ENCODE measurements at regions not wholly inside any gene's neighbourhood (a gene's known extent, or its start where the extent isn't known, plus 50 kb on each side); places are given as distances from the start of the nearest gene placed in this dataset.

- TF ChIP-seq, protein P1, sequence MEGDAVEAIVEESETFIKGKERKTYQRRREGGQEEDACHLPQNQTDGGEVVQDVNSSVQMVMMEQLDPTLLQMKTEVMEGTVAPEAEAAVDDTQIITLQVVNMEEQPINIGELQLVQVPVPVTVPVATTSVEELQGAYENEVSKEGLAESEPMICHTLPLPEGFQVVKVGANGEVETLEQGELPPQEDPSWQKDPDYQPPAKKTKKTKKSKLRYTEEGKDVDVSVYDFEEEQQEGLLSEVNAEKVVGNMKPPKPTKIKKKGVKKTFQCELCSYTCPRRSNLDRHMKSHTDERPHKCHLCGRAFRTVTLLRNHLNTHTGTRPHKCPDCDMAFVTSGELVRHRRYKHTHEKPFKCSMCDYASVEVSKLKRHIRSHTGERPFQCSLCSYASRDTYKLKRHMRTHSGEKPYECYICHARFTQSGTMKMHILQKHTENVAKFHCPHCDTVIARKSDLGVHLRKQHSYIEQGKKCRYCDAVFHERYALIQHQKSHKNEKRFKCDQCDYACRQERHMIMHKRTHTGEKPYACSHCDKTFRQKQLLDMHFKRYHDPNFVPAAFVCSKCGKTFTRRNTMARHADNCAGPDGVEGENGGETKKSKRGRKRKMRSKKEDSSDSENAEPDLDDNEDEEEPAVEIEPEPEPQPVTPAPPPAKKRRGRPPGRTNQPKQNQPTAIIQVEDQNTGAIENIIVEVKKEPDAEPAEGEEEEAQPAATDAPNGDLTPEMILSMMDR (IDR thresholded peaks at IDR 0.05) = no peak
- no peak for TF ChIP-seq ZFX (IDR thresholded peaks at IDR 0.05; ENCODE audit: borderline replicate concordance)
Observed at GRCh38 chr14:45907782-45908181, 654.8 kb upstream of the MIS18BP1 start.

All from 22Rv1 (cell line).